ENCODE measurements at regions not wholly inside any gene's neighbourhood (a gene's known extent, or its start where the extent isn't known, plus 50 kb on each side); places are given as distances from the start of the nearest gene placed in this dataset.

DNA sequence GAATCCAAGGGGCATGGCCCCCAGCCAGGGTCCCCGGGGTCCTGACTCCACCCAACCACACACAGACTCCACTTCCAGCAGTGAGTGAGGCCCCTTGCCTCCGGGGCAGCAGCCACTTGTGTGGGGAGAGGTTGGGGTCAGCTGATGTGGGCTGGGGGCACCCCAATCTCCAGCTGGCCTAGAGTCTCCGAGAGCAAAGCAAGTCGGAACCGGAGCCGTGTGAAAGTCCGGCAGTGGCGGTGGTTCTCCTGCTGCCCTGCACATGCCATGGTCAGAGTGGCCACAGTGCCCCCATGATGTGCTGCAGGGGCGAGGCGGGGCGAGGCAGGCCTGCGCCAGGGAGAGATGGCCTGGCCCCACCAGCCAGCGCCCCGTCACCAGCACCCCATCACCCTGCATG, 74.6 kb downstream of the PDGFA start:
- no peak for TF ChIP-seq POLR2A (IDR thresholded peaks at IDR 0.05; ENCODE audit: low read length)
- TF ChIP-seq GATA1 (IDR thresholded peaks at IDR 0.05; ENCODE audit: low read depth, low read length), result no peak
